HG03025 (cell line): ENCODE measurements at regions not wholly inside any gene's neighbourhood (a gene's known extent, or its start where the extent isn't known, plus 50 kb on each side); places are given as distances from the start of the nearest gene placed in this dataset.
"Not testable (repeated sequence)": the region's sequence is repeated elsewhere in the genome, so short reads cannot be mapped to it uniquely, and the experiment has no call there.

Source experiments
- ATAC-seq: cut with Tn5 transposase; IDR thresholded peaks from one replicate; pipeline ENCODE4 v1.9.1; 2021; ENCODE audit warnings: mild to moderate bottlenecking, moderate library complexity; ENCODE audit not compliant: unreplicated experiment, low FRiP score

DNA sequence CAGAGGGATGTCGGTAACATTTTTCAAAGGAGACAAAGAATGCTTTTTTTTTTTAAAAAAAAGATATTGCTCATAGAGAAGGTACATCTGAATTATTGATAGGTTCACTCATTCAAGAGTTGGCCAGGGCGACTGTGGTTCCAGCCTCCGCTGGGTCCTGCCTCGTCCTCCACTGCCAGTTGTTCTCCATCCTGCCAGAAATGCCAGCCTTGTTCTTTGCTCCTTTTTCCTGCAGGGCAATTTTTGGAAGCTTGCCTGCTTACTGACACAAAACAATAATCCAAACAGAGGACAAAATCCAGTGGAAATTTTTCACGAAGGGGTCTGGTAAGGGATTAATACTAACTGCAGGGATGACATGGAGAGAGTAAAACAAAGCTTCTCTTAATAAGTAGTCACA, 1113.0 kb downstream of the CBLN2 start:
- no peak for ATAC-seq

GRCh38 chr18:71426441-71426840, 1117.7 kb downstream of the CBLN2 start:
- ATAC-seq, result no peak

DNA sequence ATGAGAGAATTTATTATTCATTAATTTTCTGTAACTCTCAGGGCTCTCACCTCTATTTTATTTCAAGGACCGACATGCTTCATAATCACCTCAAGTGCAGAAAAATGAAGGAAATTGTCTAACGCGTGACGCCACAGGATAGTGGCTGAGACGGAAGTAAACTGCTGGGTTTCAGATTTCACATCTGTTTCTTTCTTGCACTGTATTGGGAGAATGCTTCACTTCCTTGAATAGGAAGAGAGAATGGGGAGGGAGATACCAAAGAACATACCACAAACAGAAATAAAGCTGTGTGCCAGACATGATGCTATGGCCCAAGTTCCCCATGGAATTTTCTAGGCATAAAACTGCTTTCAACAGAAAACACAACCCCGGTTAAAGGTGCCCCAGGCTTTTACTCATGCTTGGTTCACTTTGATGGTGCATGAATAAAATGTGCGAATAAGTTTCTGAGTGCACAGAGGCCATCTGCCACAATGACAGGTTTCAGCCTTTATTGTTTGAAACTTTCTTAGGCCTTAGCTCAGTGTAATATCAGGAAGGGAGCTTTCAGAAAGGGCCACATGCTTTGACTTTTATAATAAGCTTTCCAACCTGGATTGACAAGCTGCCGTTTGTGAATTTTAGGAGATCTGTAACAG, 1116.4 kb downstream of the SOCS6 start:
- no peak for ATAC-seq

DNA sequence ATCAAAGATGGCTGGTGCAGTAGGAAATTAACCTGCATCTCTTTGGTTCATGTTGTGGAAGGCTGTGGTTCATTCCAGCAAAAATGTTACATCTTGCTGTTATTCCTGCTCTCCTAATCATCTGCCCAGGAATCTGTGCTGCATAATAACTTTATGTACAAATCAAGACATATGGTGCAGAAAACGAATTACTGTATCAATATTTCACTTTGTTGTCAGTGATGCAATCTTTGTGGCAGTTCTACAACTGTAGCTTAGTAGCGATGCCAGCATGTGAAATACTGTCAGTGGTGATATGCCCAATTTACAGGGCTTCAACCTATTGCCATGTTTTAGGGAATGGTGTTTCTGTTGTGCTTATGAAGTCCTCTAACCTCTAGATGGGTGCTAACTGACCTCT, 1114.7 kb downstream of the SOCS6 start:
- ATAC-seq, result no peak

DNA sequence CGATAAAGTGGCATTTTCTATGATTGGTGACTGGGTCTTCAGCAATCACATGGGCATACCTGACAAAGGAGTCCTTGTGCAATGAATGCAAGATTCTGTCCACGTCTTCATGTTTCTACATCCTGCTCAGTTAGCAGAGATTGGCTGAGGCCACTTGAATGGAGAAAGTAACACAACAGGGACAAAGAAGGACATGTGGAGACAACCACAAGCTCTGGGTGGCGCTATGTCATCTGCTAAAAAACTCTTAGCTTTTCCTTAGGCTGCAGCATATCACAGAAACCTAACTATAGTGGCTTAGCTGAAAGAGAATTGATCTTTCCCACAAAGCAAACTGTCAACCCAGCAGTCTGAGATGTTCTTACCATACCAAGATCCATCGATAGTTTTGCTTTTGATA, 1109.7 kb downstream of the SOCS6 start:
- ATAC-seq, result no peak

GRCh38 chr18:71388148-71388547, 1099.3 kb downstream of the SOCS6 start:
- ATAC-seq, result no peak

- ATAC-seq, result no peak
Observed at GRCh38 chr18:71374294-71375000, 1085.6 kb downstream of the SOCS6 start.

GRCh38 chr18:71371951-71372605, 1083.2 kb downstream of the SOCS6 start:
- no peak for ATAC-seq

DNA sequence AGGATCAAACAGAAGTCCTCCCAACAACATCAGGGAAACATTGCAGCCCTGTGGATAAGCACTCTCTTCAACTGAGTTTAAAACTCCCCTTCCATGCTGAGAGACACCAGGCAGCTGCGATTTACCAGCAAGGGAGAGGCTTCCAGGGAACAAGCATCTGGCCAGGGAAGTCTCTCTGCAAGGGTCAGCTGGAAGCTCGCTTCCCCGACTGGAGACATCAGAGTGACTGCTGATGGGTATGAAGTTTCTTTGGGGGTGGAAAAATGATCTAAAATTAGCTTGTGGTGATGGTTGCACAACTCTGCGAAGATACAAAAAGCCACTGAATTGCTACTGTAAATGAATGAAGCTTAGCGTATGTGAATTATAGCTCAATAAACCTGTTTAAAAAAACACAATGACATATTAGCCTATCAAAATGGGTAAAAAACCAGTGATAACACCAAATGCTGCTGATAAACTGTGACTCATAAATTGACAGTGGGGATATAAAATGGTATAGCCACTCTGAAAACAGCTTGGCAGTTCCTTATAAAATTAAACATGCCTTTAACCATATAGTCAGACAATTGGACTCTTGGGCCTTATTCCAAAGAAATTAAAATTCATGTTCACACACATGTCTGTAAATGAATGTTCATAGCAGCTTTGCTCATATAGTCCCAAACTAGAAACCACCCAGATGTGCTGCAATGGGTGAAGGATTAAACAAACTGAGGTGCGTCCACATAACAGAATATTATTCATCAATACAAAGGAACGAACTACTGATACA, 1082.0 kb downstream of the SOCS6 start:
- no peak for ATAC-seq

- ATAC-seq, result no peak
Observed at GRCh38 chr18:71370095-71370494, 1081.2 kb downstream of the SOCS6 start.

DNA sequence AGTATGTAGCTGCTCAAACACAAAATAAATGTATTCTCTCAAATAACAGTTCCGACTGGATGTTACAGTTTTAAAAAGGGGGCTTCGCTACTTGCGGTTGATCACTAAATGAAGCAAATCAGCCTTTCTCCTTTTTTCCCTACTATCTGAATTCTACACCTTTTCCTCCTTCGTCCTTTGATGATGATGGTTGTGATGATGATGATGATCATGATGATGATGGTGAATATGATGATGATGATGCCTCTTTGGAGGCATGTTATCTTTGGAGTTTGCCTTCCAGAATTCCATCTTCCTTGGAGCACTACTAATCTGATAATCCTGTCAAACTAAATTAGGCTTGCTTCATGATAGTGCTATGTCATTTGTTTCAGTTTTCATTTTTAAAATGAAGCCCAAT, 1073.3 kb downstream of the SOCS6 start:
- ATAC-seq, result no peak

DNA sequence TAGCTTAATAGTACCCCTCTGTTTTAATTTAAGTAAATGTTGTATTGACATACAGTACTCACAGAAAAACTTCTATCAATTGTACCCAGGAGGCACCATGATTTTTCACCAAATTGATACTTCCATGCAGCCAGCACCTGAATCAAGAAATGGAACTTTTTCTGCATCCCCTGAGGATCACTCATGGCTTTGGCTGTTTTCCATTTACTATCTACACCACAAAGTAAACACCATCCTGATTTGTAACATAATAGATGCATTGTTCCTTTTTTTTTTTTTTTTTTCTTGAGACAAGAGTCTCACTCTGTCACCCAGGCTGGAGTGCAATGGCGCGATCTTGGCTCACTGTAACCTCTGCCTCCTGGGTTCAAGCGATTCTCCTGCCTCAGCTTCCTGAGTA, 1066.8 kb downstream of the SOCS6 start:
- ATAC-seq, result not testable (repeated sequence)

GRCh38 chr18:71352618-71353017, 1063.8 kb downstream of the SOCS6 start:
- no peak for ATAC-seq

DNA sequence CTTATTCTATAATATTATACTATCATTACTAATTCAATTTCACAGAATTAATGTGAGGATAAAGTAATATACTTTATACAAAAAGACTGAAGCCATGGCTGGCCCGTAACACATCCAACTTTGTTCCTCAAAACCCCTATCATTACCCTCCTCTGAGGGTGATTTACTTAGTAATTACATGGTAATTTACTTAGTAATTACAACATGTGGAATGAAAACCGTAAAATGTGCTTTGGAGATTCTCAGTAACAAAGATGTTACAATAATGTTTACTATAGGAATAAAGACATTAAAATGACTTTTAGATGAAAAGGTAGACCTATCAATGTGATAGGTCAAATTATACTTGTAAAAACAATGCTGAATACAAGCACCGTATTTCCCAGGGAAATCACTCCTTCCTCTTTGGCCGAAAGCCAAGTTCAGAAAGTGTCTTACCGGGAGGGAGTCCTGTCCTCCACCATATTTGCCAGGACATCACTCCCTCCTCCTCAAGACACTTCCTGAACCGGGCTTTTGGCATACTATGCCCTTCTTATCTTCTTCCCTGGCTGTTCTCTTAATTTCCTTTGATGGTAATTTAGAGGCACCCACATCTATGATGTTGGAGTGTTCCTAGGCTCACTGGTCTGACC, 1047.8 kb downstream of the SOCS6 start:
- ATAC-seq, result no peak

- ATAC-seq, result no peak
Observed at GRCh38 chr18:71329563-71329962, 1040.7 kb downstream of the SOCS6 start.

DNA sequence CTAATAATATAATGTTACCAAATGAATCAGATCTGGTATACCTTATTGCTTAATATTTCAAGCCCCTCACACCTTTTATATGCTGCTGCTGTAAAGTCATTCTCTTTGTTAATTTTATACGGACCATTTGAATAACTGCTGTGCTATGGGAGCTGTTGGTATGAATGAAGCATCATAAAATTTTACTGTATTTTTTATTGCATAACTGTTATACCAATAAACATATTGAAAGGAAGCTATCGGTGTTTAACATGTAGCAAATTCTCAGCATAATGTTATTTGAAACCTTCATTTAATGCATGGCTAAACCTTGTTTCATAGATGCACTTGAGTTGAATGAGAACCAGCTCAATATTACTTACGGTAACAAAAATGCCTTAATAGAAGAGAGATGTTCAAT, 1040.3 kb downstream of the SOCS6 start:
- no peak for ATAC-seq

- ATAC-seq, result no peak
Observed at GRCh38 chr18:71327850-71328249, 1039.0 kb downstream of the SOCS6 start.

- ATAC-seq, result no peak
Observed at GRCh38 chr18:71327441-71327840, 1038.6 kb downstream of the SOCS6 start.

DNA sequence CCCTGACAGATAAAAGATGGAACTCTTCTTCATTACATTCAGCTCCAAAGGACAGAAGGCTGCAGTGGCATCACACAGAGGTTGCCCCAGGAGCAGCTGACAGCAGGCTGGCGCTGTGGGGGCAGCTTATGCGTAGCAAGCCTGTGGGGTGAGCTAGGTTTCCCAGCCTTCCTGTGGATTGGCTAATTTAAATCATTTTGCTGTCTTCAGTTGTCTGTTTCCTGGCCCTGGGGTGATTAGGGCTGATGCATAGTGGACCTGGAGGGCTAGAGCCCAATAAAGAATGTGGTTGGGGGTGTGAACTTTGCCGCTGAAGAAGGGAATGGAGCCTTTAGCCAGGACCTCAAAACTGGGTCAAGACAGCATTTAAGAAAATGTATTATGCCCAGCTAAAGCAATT, 1038.0 kb downstream of the SOCS6 start:
- ATAC-seq, result no peak

DNA sequence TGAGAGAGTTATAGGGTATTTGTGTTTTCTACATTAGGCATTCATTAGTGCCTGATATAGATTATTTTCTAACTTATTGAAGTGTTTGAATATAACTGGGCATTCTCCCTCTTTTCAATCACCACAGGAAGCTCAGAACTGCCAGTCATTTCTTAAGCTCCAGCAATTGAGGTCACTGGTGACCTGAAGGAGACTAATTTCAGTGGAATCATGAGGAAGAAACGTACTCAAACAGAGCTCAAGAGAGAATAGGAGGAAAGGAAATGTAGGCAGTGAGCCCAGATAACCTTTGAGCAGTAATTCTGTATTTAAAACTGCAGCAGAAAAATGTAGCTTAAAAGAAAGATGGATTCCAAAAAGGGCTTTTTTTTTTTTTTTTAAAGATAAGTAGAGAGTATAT, 1035.5 kb downstream of the SOCS6 start:
- no peak for ATAC-seq

GRCh38 chr18:71322201-71322600, 1033.4 kb downstream of the SOCS6 start:
- ATAC-seq, result no peak
